Activated CD4-positive, alpha-beta T cell treated with anti-CD3 and anti-CD28 coated beads, Interleukin-10, Interleukin-2, amounts not matched to agents 100 ng/mL and 50 ng/mL, durations not matched to agents 16 hours and 8 hours (primary cell): ENCODE measurements at regions not wholly inside any gene's neighbourhood (a gene's known extent, or its start where the extent isn't known, plus 50 kb on each side); places are given as distances from the start of the nearest gene placed in this dataset.
"Not testable (repeated sequence)": the region's sequence is repeated elsewhere in the genome, so short reads cannot be mapped to it uniquely, and the experiment has no call there.

ENCODE experiments used
- DNase-seq: peaks from one replicate; pipeline ENCODE4 v3.0.0-alpha.2; 2020

- no peak for DNase-seq
Measured at GRCh38 chr6:4346659-4347333, 211.4 kb upstream of the ECI2 start.

- DNase-seq = no peak
Measured at GRCh38 chr6:4345543-4345942, 210.2 kb upstream of the ECI2 start.

DNA sequence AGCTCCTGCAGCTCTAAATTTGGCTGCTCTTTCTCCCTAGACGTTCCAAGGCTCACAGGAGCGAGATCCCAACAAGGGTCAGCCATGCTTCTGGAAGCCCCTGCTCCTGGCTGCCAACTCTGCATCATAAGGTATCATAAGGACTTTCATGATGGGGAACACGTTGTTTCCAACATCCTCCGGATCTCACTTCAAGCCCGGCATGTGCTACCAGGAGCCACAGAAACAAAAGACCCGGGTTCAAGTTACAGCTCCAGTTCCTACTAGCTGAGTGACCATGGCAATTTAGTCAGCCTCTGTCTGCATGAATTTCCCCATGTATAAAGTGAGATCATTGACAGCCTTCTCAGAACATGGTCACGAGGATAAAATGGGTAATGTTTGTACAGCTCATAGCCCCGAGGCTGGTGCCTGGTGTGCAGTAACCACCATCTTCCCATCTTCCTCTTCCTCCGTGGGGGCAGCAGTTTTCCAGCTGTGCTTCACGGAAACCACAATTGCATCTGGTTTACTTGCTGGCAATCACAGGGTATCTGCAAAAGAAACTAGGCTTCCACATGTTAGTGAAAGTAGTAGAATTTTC lies 209.0 kb upstream of the ECI2 start:
- no peak for DNase-seq

- peak; percentile 38 for DNase-seq
Measured at GRCh38 chr6:4342407-4343137, 207.2 kb upstream of the ECI2 start.

GRCh38 chr6:4341078-4341797 lies 205.9 kb upstream of the ECI2 start:
- no peak for DNase-seq

DNA sequence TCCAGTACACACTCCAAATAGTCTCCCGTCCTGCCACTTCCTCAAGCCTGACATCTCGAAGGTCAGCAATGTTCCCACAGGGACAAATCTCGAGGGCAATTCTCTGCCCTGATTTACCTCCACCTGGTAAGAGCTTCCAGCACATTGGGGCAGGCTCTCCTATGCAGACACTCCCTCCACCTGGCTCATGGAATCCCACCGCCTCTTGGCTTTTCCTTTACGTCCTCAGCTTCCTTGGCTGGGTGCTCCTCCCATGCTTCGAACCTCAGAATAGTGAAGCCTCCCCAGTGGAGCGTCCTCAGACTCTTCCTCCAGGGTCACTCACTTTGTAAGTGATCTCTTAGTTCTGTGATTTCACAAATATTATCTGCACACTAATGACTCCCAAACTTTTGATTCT lies 205.2 kb upstream of the ECI2 start:
- DNase-seq = no peak

GRCh38 chr6:4338884-4339283 lies 203.5 kb upstream of the ECI2 start:
- no peak for DNase-seq

DNA sequence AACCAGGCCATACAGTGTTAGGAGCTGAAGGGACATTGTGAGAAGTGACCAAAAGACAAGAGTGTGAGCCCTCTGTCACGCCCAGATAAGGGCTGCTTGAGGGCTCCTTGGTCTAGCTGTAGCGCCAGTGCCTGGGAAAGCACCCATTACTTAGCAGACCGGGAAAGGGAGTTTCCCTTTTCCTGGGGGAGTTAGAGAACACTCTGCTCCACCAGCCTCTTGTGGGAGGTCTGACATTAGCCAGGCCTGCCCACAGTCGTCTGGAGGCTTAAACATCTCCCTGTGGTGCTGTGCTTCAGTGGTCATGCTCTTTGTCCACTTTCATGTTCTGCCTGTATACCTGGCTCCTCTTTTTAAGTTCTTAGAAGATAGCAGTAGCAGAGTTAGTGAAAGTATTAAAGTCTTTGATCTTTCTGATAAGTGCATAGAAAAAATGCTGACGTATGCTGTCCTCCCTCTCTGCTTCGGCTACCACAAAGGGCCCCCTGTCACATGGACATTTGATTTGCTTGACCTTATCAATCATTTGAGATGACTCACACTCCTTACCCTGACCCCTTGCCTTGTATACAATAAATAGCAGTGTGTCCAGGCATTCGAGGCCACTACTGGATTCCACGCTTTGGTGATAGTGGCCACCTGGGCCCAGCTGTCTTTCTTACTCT lies 201.5 kb upstream of the ECI2 start:
- no peak for DNase-seq

GRCh38 chr6:4336084-4336483 lies 200.7 kb upstream of the ECI2 start:
- DNase-seq = no peak

GRCh38 chr6:4334158-4334740 lies 198.9 kb upstream of the ECI2 start:
- not testable (repeated sequence) for DNase-seq

GRCh38 chr6:4327841-4328240 lies 192.5 kb upstream of the ECI2 start:
- no peak for DNase-seq

DNA sequence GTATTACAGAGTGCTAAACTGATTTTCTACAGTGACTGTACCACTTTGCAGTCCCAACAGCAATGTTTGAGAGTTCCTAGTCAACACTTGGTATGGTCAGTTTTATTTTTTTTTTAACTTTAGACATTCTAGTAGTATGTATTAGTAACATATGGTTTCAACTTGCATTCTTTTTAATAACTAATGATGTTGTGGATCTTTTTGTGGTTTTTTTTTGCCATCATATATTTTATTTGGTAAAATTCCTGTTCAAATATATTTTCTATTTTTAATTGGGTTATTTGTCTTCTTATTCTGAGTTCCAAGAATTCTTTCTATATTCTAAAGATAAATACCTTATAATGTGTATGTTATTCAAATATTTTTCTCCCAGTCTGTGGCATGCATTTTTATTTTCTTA lies 189.4 kb upstream of the ECI2 start:
- DNase-seq = no peak

DNA sequence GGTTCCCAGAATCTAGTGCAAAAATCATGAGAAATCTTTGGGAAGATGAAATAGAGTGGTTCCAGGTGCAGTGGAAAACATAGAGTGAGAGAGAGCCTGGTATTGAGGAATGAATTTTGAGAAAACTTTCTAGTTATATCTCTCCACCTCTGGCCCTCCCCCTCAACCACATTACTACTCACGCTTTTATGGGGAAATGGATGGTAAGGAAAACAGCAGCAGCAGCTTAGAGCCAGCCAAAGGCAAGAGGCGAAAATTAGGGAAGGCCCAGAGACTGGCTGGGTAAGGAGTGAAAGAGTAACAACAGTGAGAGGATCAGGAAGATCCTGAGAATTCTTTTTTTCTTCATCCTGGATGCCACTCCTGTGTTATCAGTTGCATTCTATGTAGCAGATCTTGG lies 187.9 kb upstream of the ECI2 start:
- no peak for DNase-seq

GRCh38 chr6:4322846-4323309 lies 187.5 kb upstream of the ECI2 start:
- DNase-seq = no peak

DNA sequence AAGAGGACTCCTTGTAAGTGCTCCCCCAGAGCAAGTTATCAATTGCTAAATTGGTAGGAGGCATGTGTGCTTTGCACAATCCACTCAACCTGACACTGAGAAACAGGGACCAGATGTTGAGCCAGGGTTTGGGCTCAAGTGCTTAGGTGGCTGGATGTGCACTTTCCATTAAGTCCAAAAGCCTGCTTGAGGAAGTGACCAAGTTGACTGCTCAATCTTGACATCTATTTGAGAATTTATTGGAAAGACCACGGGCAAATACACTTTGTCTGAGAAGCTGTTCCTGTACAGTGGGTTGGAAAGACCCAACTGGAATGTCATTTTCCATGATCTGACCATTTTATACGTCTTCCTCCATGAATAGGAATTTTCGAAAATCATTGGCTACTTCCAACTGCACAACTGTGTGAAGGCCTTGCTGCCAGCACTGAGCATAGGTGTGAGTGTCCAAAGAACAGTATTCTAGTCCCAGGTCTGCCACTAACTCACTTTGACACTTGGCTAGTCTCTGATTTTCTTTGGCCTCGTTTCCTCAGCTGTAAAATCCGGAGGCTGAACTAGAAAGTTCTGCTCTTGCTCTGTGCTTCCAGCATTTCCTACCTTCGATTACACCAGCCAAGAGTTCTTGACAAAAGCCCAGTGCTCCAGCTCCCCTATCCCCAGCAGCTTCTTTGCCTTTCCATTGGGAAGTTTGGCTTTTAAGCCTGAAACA lies 186.9 kb upstream of the ECI2 start:
- no peak for DNase-seq

DNA sequence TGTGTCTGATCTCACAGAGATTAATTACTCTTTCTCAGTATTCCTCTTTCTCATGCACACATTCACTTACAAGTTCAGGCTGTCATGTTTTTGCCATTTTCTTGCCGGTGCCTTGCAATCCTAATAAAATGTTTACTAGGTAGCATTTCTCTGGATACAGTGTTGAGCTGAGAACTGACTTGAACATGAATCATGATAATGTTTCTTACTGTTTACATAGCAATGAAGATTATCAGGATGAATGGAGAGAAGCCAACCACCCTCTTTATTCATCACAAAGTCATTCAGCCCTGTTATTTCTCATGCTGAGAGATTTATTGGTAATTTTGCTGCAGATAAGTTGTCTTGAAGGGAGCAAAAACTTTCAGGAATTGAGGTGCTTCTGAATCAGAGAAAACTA lies 185.5 kb upstream of the ECI2 start:
- no peak for DNase-seq

DNA sequence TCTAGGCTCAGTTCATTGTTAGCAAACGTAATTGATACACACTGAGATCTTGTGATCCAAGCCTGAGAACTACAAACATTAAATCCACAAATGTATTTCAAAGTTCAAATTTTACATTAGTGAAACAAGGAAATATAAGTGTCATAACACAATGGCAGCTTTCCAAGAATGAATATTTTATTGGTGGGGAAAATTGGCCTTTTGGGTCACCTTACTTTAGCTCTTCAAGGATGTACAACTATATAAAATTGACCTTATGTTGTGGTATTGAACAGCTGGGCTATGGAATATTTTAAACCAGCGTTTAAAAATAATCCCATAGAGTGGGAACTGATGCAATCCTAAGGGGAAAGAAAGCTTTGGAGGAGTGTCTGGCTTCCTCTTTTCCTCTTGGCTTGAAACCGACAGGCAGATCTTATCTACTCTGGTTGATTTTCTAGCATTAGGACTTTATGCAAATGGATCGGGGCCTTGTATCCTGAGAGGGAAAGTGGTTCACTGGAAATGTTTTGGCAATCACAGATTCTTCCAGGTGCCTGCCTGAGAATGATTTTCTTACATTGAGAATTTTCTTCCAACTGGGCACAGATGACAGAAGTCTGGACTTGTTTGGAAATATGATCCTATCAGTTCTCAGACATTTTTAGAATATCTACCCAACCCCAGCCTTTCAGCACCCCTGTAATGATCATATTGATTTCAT lies 184.8 kb upstream of the ECI2 start:
- DNase-seq = no peak

- DNase-seq = no peak
Measured at GRCh38 chr6:4318321-4318720, 182.9 kb upstream of the ECI2 start.

DNA sequence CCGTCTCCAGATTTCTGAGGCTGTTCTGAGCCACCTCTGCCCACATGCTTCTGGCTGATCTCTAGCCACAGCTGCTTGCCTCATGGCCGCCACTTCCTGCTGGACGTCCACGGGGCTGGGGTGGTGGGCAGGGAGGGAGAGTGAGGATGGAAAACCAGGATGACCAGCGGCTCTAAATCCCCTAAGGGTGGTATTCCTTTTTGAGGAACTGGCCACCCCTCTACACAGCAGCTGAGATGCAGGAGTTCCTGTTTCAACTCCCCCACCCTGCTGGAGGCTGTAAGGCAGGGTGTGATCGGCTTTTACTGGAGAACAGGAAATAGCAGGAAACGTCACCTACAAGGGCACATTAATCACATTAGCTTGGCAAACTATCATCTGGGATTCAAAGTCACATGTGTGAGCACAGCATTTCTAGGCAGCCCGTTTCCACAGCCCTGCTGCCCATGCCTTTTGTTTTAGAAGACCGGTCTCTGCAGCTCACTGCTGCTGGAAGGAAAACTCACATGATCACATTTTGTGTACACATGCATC lies 181.6 kb upstream of the ECI2 start:
- no peak for DNase-seq

DNA sequence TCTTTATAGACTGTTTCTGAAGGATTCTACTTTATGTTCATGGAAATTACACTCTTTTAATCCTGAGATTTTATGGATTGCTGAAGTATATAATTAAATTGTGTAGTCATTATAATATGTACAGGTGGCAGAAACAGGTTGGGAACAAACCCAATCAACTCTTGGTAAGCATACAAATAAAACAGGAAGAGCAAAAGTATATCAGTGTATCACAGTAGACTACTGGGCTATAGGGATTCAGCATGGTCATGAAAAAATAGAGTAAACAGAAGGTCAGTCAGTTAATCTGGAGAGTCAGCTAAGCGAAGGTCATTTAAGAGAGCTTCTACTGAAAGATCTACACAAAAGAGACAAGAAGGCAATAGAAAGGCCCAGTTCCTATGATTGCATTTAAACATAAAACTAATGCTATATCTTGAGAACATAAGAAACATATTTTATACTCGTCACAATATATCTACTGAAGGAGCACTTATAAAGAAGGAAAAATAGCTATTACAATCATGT lies 178.9 kb upstream of the ECI2 start:
- DNase-seq = no peak
